ENCODE measurements at regions not wholly inside any gene's neighbourhood (a gene's known extent, or its start where the extent isn't known, plus 50 kb on each side); places are given as distances from the start of the nearest gene placed in this dataset.

GRCh38 chr11:59302991-59303390, 55.7 kb upstream of the OR5AN1 start:
- TF ChIP-seq CTCF (IDR thresholded peaks at IDR 0.05; ENCODE audit: low read depth, low read length, missing control alignments), result no peak
- DNase-seq (ENCODE audit: low read depth), result no peak
- no peak overlapping the region for H3K4me3 ChIP-seq (ENCODE audit: low read depth, low read length)

- no peak overlapping the region for H3K4me3 ChIP-seq (ENCODE audit: low read depth, low read length)
- DNase-seq (ENCODE audit: low read depth), result no peak
- TF ChIP-seq CTCF (IDR thresholded peaks at IDR 0.05; ENCODE audit: low read depth, low read length, missing control alignments), result no peak
Observed at GRCh38 chr11:59295435-59295834, 63.3 kb upstream of the OR5AN1 start.

- H3K4me3 ChIP-seq (ENCODE audit: low read depth, low read length), result no peak overlapping the region
- DNase-seq (ENCODE audit: low read depth), result no peak
- no peak for TF ChIP-seq CTCF (IDR thresholded peaks at IDR 0.05; ENCODE audit: low read depth, low read length, missing control alignments)
Observed at GRCh38 chr11:59292611-59293010, 66.1 kb upstream of the OR5AN1 start.

GRCh38 chr11:59291228-59291627, 67.5 kb upstream of the OR5AN1 start:
- no peak overlapping the region for H3K4me3 ChIP-seq (ENCODE audit: low read depth, low read length)
- DNase-seq (ENCODE audit: low read depth), result no peak
- no peak for TF ChIP-seq CTCF (IDR thresholded peaks at IDR 0.05; ENCODE audit: low read depth, low read length, missing control alignments)

- H3K4me3 ChIP-seq (ENCODE audit: low read depth, low read length), result no peak overlapping the region
- DNase-seq (ENCODE audit: low read depth), result no peak
- TF ChIP-seq CTCF (IDR thresholded peaks at IDR 0.05; ENCODE audit: low read depth, low read length, missing control alignments), result no peak
Observed at GRCh38 chr11:59289356-59290181, 69.1 kb upstream of the OR5AN1 start.

- no peak for TF ChIP-seq CTCF (IDR thresholded peaks at IDR 0.05; ENCODE audit: low read depth, low read length, missing control alignments)
- DNase-seq (ENCODE audit: low read depth), result no peak
Observed at GRCh38 chr11:59285716-59286260, 72.9 kb upstream of the OR5AN1 start.

GRCh38 chr11:59284773-59285129, 72.0 kb upstream of the MPEG1 start:
- DNase-seq (ENCODE audit: low read depth), result no peak
- TF ChIP-seq CTCF (IDR thresholded peaks at IDR 0.05; ENCODE audit: low read depth, low read length, missing control alignments), result no peak
- H3K4me3 ChIP-seq (ENCODE audit: low read depth, low read length), result no peak overlapping the region; the same call in 1 of the 2 replicates

More at GRCh38 chr11:59285716-59286260, 72.9 kb upstream of the OR5AN1 start:
- no peak overlapping the region for H3K4me3 ChIP-seq (ENCODE audit: low read depth, low read length)
